ENCODE measurements at regions not wholly inside any gene's neighbourhood (a gene's known extent, or its start where the extent isn't known, plus 50 kb on each side); places are given as distances from the start of the nearest gene placed in this dataset.

GRCh38 chr2:144242311-144242710, 277.6 kb downstream of the ZEB2 start:
- no peak for DNase-seq (ENCODE audit: low read depth)

GRCh38 chr2:144241801-144242200, 278.1 kb downstream of the ZEB2 start:
- DNase-seq (ENCODE audit: low read depth) = no peak

- DNase-seq (ENCODE audit: low read depth) = no peak
Observed at GRCh38 chr2:144240656-144241339, 279.1 kb downstream of the ZEB2 start.

GRCh38 chr2:144239726-144240125, 280.2 kb downstream of the ZEB2 start:
- DNase-seq (ENCODE audit: low read depth) = no peak

- DNase-seq (ENCODE audit: low read depth) = no peak
Observed at GRCh38 chr2:144239306-144239705, 280.6 kb downstream of the ZEB2 start.

GRCh38 chr2:144237830-144238627, 281.9 kb downstream of the ZEB2 start:
- DNase-seq (ENCODE audit: low read depth) = no peak

GRCh38 chr2:144237108-144237507, 282.8 kb downstream of the ZEB2 start:
- no peak for DNase-seq (ENCODE audit: low read depth)

- no peak for DNase-seq (ENCODE audit: low read depth)
Observed at GRCh38 chr2:144235050-144235449, 284.9 kb downstream of the ZEB2 start.

GRCh38 chr2:144234542-144234871, 285.4 kb downstream of the ZEB2 start:
- no peak for DNase-seq (ENCODE audit: low read depth)

- DNase-seq (ENCODE audit: low read depth) = no peak
Observed at GRCh38 chr2:144233733-144234541, 286.0 kb downstream of the ZEB2 start.

GRCh38 chr2:144233317-144233716, 286.6 kb downstream of the ZEB2 start:
- DNase-seq (ENCODE audit: low read depth) = no peak

- DNase-seq (ENCODE audit: low read depth) = peak; percentile 25
Observed at GRCh38 chr2:144230448-144231085, 289.4 kb downstream of the ZEB2 start.

GRCh38 chr2:144230033-144230432, 289.9 kb downstream of the ZEB2 start:
- DNase-seq (ENCODE audit: low read depth) = no peak

- DNase-seq (ENCODE audit: low read depth) = no peak
Observed at GRCh38 chr2:144229296-144229695, 290.6 kb downstream of the ZEB2 start.

- no peak for DNase-seq (ENCODE audit: low read depth)
Observed at GRCh38 chr2:144227427-144228105, 292.4 kb downstream of the ZEB2 start.

GRCh38 chr2:144225076-144225475, 294.8 kb downstream of the ZEB2 start:
- DNase-seq (ENCODE audit: low read depth) = no peak

GRCh38 chr2:144224472-144224871, 295.4 kb downstream of the ZEB2 start:
- no peak for DNase-seq (ENCODE audit: low read depth)

GRCh38 chr2:144219979-144220378, 299.9 kb downstream of the ZEB2 start:
- DNase-seq (ENCODE audit: low read depth) = no peak

GRCh38 chr2:144217853-144218633, 301.9 kb downstream of the ZEB2 start:
- DNase-seq (ENCODE audit: low read depth) = no peak
